ENCODE measurements at regions not wholly inside any gene's neighbourhood (a gene's known extent, or its start where the extent isn't known, plus 50 kb on each side); places are given as distances from the start of the nearest gene placed in this dataset.

- 71 to 79% methylated on average over 5 to 6 of the region's 6 CpGs for WGBS, 2 donors (ENCODE audit: low coverage in 1 of 2)
- H3K4me1 ChIP-seq = peaks cover 0 to 8% (median 0%) of the 10 kb centered on the region in 3 donors
- no peaks in the 10 kb centered on the region for H3K9me3 ChIP-seq
- TF ChIP-seq POLR2A (IDR thresholded peaks at IDR 0.05) (no peak), CTCF (IDR thresholded peaks at IDR 0.05) (no peak), EP300 (IDR thresholded peaks at IDR 0.05) (no peak), POLR2AphosphoS5 (IDR thresholded peaks at IDR 0.05) (no peak)
- no peaks in the 10 kb centered on the region for H3K27me3 ChIP-seq
- no peak overlapping the region for H3K4me3 ChIP-seq
- H3K27ac ChIP-seq = peak overlapping the region in 2 of 4 donors; percentile 14 to 38
- H3K36me3 ChIP-seq = no peaks in the 10 kb centered on the region
- peak; percentile 43 for ATAC-seq
These were observed 165.5 kb upstream of the SLIT2 start for GRCh38 chr4:20086067-20086798.

GRCh38 chr4:20085653-20086052, 166.1 kb upstream of the SLIT2 start:
- peak overlapping the region in 1 of 4 donors; percentile 38 for H3K27ac ChIP-seq
- H3K36me3 ChIP-seq = no peaks in the 10 kb centered on the region
- H3K9me3 ChIP-seq = no peaks in the 10 kb centered on the region
- H3K27me3 ChIP-seq = no peaks in the 10 kb centered on the region
- no peak overlapping the region for H3K4me3 ChIP-seq
- ATAC-seq = no peak
- H3K4me1 ChIP-seq = peaks cover 0 to 8% (median 0%) of the 10 kb centered on the region in 3 donors
- TF ChIP-seq CTCF (IDR thresholded peaks at IDR 0.05) (no peak), POLR2AphosphoS5 (IDR thresholded peaks at IDR 0.05) (no peak)
- 61 to 80% methylated on average over 1 of the region's 1 CpG for WGBS, 2 donors (ENCODE audit: low coverage in 1 of 2)

GRCh38 chr4:20085156-20085555, 166.5 kb upstream of the SLIT2 start:
- WGBS, 2 donors (ENCODE audit: low coverage in 1 of 2) = 94% methylated on average over 3 of the region's 3 CpGs; no CpG with 5 or more reads in 1 of the 2 donors
- no peak overlapping the region for H3K4me3 ChIP-seq
- no peaks in the 10 kb centered on the region for H3K9me3 ChIP-seq
- peaks cover 0 to 8% (median 0%) of the 10 kb centered on the region in 3 donors for H3K4me1 ChIP-seq
- H3K27me3 ChIP-seq = no peaks in the 10 kb centered on the region
- no peak for ATAC-seq
- no peak overlapping the region for H3K27ac ChIP-seq
- TF ChIP-seq EP300 (IDR thresholded peaks at IDR 0.05) (no peak), POLR2A (IDR thresholded peaks at IDR 0.05) (no peak), POLR2AphosphoS5 (IDR thresholded peaks at IDR 0.05) (no peak), CTCF (IDR thresholded peaks at IDR 0.05) (no peak)
- no peaks in the 10 kb centered on the region for H3K36me3 ChIP-seq

- Histone ChIP-seq H3K27me3 (no peaks in the 10 kb centered on the region), H3K36me3 (no peaks in the 10 kb centered on the region), H3K9me3 (no peaks in the 10 kb centered on the region), H3K27ac (no peak overlapping the region), H3K4me3 (no peak overlapping the region), H3K4me1 (peaks cover 0 to 8% (median 0%) of the 10 kb centered on the region in 3 donors)
- ATAC-seq = no peak
- TF ChIP-seq EP300 (IDR thresholded peaks at IDR 0.05) (no peak), CTCF (IDR thresholded peaks at IDR 0.05) (no peak), POLR2AphosphoS5 (IDR thresholded peaks at IDR 0.05) (no peak), POLR2A (IDR thresholded peaks at IDR 0.05) (no peak)
These were observed 167.2 kb upstream of the SLIT2 start for GRCh38 chr4:20084488-20084887.

- TF ChIP-seq POLR2AphosphoS5 (IDR thresholded peaks at IDR 0.05) (no peak), EP300 (IDR thresholded peaks at IDR 0.05) (no peak), CTCF (IDR thresholded peaks at IDR 0.05) (no peak), POLR2A (IDR thresholded peaks at IDR 0.05) (no peak)
- Histone ChIP-seq H3K4me3 (no peak overlapping the region), H3K4me1 (no peaks in the 10 kb centered on the region), H3K36me3 (no peaks in the 10 kb centered on the region), H3K27me3 (no peaks in the 10 kb centered on the region), H3K27ac (no peak overlapping the region), H3K9me3 (no peaks in the 10 kb centered on the region)
- ATAC-seq = no peak
- 100% methylated on average over 1 of the region's 5 CpGs; no CpG with 5 or more reads in 1 of the 2 donors for WGBS, 2 donors (ENCODE audit: low coverage in 1 of 2)
These were observed 173.1 kb upstream of the SLIT2 start for GRCh38 chr4:20078644-20079043.
